NCI-H69 (cell line): ENCODE measurements at regions not wholly inside any gene's neighbourhood (a gene's known extent, or its start where the extent isn't known, plus 50 kb on each side); places are given as distances from the start of the nearest gene placed in this dataset.
"Not testable (repeated sequence)": the region's sequence is repeated elsewhere in the genome, so short reads cannot be mapped to it uniquely, and the experiment has no call there.

Experiments
- DNase-seq: peaks from one replicate; lab custom pipeline; 2025; lab: John Stamatoyannopoulos, UW

GRCh38 chr14:81955123-81955522 lies 421.5 kb upstream of the SEL1L start:
- DNase-seq, result no peak

- DNase-seq, result no peak
Measured at GRCh38 chr14:81960781-81961180, 427.1 kb upstream of the SEL1L start.

DNA sequence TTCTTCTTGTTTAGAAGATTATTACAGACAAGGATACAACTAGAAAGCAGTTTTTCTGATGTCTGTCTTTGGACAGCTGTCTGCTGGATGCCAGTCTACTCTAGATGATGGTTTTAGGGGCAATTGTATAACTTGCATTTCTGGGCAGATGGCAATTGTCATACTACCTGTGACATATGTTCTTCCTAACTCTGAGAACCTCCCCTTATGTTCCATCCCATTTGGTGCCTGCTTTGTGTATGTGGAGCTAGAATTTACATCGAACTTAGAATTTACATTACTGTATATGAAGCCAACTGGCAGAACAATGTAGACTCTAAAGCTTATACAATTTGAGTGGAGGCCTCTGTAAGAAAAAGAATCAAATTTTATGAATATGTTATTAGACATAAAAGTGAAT lies 430.2 kb upstream of the SEL1L start:
- no peak for DNase-seq

DNA sequence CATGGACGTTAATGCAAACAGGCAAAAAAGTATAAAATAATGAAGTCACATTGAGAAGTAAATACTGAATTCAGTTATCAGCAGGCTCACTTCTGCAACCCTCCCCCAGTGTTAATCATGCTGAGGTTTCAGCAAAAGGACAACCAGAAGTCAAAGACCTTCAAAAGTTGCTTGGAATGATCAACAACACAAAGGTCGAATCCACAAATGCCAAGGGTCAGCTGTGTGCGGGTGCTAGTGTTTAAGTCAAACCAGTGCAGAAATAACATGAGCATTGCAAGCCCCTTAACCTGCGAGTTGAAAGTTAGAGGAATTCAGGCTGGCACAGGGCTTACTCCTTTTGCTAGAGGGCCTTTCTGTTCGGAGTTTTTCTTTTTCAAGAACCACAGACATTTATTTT lies 436.7 kb upstream of the SEL1L start:
- no peak for DNase-seq

GRCh38 chr14:81971911-81972310 lies 438.3 kb upstream of the SEL1L start:
- peak; percentile 34 for DNase-seq

DNA sequence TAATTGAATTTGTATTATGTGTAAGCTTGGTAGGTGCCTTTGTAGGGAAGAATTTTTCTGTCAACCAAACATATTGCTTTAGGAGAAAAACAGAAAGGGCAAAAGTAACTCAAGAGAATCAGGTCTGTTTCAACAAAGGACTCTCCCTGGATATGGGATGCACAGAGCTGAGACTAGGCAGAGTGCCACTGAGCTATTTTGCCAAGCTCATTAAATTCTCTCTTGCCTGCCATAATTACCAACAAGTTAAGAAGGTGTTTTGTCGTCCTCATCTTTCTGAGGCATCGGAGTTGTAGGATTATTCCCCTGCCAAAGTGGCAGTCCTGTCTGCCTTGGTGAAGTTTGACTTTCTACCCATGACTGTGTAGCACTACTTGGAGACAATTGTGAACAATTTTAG lies 438.9 kb upstream of the SEL1L start:
- no peak for DNase-seq

- DNase-seq, result no peak
Measured at GRCh38 chr14:81974543-81974942, 440.9 kb upstream of the SEL1L start.

DNA sequence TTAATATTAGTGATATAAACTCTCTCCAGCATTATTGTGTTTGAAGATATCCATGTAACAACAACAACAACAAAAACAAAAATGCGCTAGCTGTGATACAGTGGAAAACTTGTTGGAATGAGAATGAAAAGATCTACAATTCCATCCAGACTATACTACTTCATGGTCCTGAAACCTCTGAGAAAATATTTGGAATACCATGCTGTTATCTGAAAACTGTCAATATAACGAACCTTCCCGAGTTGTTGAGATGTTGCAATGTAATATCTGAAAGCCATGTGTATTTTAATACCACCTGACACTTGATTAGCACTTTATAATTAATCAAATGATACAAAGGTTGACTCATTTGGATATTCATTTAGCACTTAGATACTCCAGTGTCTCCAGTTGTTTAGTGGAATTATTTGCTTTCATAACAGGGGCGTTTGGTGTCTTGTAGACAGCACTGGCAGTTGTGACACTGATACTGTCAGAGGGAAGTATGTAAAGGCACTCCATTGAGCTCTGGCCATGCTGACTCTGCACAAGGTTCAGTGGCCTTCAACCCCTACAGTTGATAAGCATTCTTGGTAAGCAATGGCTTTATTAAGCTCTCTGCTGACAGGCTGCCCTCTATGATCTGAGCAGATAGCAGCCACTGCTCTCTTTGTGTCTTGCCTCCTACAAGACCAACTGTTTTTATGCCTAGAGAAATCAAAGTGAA lies 447.1 kb upstream of the SEL1L start:
- DNase-seq, result no peak

DNA sequence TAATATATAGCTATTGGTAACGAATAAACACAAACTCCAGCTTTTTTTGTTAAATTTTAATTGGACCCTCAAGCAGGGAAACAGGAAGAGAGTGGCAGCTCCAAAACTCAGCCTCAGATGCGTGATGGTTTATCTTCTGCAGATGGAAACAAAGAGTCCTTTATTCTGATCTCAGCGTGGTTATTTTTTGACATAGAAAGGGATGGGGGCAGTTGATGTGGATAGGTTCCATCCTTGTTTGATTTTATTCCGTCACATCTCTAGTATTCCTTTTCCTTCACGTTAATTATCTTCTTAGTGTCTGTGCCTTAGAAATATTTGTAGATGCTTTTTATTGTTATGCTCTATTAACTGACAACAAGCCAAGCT lies 447.6 kb upstream of the SEL1L start:
- no peak for DNase-seq

- no peak for DNase-seq
Measured at GRCh38 chr14:81982046-81982445, 448.4 kb upstream of the SEL1L start.

GRCh38 chr14:81986005-81986404 lies 452.4 kb upstream of the SEL1L start:
- DNase-seq, result no peak

DNA sequence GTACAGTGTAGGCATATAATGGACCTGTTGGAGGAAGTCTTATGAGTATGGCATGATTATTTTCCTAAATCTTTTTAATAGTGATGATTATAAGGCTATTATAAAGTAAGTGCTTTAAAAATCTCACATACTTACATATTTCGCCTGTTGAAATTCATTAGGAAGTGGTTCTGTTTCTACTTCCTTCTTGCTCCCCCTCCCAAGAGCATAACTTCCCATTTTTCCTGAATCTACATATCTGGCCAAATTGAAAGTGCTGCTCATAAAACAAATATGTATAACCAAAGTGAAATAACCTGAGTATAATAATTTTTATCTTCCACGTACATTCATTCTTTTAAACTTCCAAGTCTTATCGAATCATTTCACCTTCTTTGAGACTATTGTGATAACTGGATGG lies 455.6 kb upstream of the SEL1L start:
- DNase-seq, result no peak

- DNase-seq, result peak; percentile 74
Measured at GRCh38 chr14:81990312-81990761, 456.7 kb upstream of the SEL1L start.

- peak; percentile 42 for DNase-seq
Measured at GRCh38 chr14:81991998-81992397, 458.3 kb upstream of the SEL1L start.

- DNase-seq, result no peak
Measured at GRCh38 chr14:81993432-81993831, 459.8 kb upstream of the SEL1L start.

DNA sequence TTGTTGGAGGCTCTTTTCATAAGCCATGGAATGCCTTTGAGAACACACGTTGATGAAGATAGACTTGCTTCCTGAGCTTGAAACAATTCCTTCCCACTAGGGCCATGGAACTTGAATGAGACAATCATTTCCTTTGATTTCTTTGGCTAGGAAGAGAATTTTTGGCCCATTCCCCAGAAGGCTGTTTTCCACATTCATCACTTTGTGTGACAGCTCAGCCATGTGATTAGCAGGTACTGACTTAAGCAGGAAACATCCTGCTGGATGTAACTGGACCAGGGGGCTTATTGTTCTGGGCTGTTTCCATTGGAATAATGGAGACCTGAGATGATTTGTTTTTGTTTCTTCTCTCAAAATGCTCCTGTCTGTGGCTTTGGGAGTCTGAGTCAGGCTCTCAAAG lies 469.8 kb upstream of the SEL1L start:
- DNase-seq, result peak; percentile 17

DNA sequence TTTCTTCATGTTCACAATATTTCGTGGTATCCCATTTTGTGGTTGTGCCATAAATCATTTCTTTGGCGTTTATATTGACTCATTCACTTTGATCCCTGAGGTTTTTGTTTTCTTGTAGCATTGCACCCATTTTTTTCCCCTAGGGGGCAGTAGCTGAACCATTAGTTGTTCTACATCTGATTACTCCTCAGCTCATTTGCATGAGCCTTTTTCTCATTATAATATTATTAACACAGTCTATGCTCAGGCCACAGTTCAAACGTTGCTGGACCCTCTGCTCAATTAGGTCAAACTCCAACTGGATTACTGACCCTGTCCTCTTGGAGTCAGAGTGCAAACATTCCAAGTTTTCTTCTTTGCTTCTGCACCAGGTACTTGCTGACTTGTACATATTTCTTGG lies 475.4 kb upstream of the SEL1L start:
- peak; percentile 70 for DNase-seq

- no peak for DNase-seq
Measured at GRCh38 chr14:82009993-82010392, 476.3 kb upstream of the SEL1L start.

GRCh38 chr14:82011460-82011859 lies 477.8 kb upstream of the SEL1L start:
- DNase-seq, result no peak

- DNase-seq, result no peak
Measured at GRCh38 chr14:82029038-82029437, 495.4 kb upstream of the SEL1L start.

DNA sequence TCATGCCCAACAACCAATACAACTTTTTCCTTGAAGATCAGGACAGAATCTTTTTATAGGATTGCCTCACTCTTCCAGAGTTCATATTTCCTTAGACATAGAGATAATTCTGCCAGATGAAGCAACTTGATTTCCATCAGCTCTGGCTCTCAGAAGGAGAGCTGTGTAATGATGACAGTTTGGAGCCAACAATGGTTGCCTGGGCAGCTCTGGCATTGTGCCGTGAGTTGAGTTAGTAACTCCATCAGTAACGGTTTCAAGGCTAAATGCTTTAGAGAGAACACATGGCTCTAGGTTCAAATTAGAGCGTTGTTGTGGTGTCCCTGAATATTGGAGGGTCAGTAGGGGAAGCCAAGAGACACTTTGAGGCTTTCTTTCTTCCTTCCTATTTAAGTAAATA lies 501.7 kb upstream of the SEL1L start:
- no peak for DNase-seq

DNA sequence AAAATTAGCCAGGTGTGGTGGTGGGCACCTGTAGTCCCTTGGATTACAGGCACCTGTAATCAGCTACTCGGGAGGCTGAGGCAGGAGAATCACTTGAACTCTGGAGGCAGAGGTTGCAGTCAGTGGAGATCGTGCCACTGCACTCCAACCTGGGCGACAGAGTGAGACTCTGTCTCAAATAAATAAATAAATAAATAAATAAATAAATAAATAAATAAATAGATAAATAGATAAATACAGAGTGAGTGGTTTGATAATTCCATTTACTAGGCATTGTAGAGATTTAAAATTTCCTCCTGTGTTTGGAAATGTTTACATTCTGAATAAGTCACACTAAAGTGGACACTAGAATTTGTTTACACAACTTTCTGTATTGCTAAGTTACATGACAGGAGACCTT lies 504.4 kb upstream of the SEL1L start:
- not testable (repeated sequence) for DNase-seq

GRCh38 chr14:82045339-82045738 lies 511.7 kb upstream of the SEL1L start:
- DNase-seq, result no peak

GRCh38 chr14:82046512-82047226 lies 513.0 kb upstream of the SEL1L start:
- DNase-seq, result no peak
